Lower leg skin (tissue), 4 donors: ENCODE measurements at regions not wholly inside any gene's neighbourhood (a gene's known extent, or its start where the extent isn't known, plus 50 kb on each side); places are given as distances from the start of the nearest gene placed in this dataset.

Source experiments
- DNase-seq, 2 donors: peaks; one replicate each; pipeline ENCODE4 v3.0.0-alpha.2; 2019; ENCODE audit warnings: low spot score in 2 of 2
- H3K4me3 ChIP-seq: fragments of 200-600 bp; sonication (generic); 2 replicates; pipeline ENCODE4 v1.5.1; 2017; ENCODE audit warnings: mild to moderate bottlenecking, low read depth; ENCODE audit not compliant: poor library complexity, severe bottlenecking
- CTCF ChIP-seq, 3 donors: fragments of 450-650 bp; IDR thresholded peaks; one replicate each; pipeline ENCODE4 v1.5.1; 2016; ENCODE audit warnings: antibody characterized with exemption in 3 of 3, mild to moderate bottlenecking in 3 of 3, moderate library complexity in 2 of 3
- POLR2A ChIP-seq, 2 donors: fragments of 450-650 bp; IDR thresholded peaks; one replicate each; pipeline ENCODE4 v1.6.1; 2016 to 2017; ENCODE audit warnings: antibody characterized with exemption in 2 of 2, mild to moderate bottlenecking in 1 of 2, moderate library complexity in 1 of 2
- WGBS, 2 donors: methylation state at CpG; one replicate each; pipeline ENCODE4 v1.1.5; 2018; 5-methylcytosine and 5-hydroxymethylcytosine counted together
- intact Hi-C: fragments of 100-400 bp; cut with DNase I; formaldehyde crosslinking; loops from one replicate; pipeline ENCODE4 v1.15.0; 2023; ENCODE audit warnings: low total_unique reads

GRCh38 chr5:17388717-17389116 lies 109.3 kb upstream of the TAF11L2 start:
- TF ChIP-seq CTCF (IDR thresholded peaks at IDR 0.05) (no peak), POLR2A (IDR thresholded peaks at IDR 0.05) (no peak)
- DNase-seq, result no peak
- 96% methylated on average over 1 of the region's 1 CpG for WGBS, 2 donors
- no peak overlapping the region for H3K4me3 ChIP-seq
- intact Hi-C loops, result no loop called here

- intact Hi-C loops, result no loop called here
- no peak overlapping the region for H3K4me3 ChIP-seq
- no peak for DNase-seq
- WGBS, 2 donors, result 74 to 82% methylated on average over 1 of the region's 1 CpG
- TF ChIP-seq CTCF (IDR thresholded peaks at IDR 0.05) (no peak), POLR2A (IDR thresholded peaks at IDR 0.05) (no peak)
Observed at GRCh38 chr5:17394086-17394485, 103.9 kb upstream of the TAF11L2 start.

GRCh38 chr5:17395106-17395880 lies 102.7 kb upstream of the TAF11L2 start:
- intact Hi-C loops, result no loop called here
- TF ChIP-seq CTCF (IDR thresholded peaks at IDR 0.05) (no peak), POLR2A (IDR thresholded peaks at IDR 0.05) (no peak)
- WGBS, 2 donors, result 73 to 83% methylated on average over 5 of the region's 5 CpGs

GRCh38 chr5:17396247-17396646 lies 101.8 kb upstream of the TAF11L2 start:
- 76 to 80% methylated on average over 4 of the region's 4 CpGs for WGBS, 2 donors
- no peak for DNase-seq
- no peak for TF ChIP-seq CTCF (IDR thresholded peaks at IDR 0.05)
- no peak for TF ChIP-seq POLR2A (IDR thresholded peaks at IDR 0.05)
- intact Hi-C loops, result no loop called here
- no peak overlapping the region for H3K4me3 ChIP-seq

More at GRCh38 chr5:17395106-17395880, 102.7 kb upstream of the TAF11L2 start:
- no peak for DNase-seq
- no peak overlapping the region for H3K4me3 ChIP-seq

GRCh38 chr5:17398431-17398830 lies 99.6 kb upstream of the TAF11L2 start:
- intact Hi-C loops, result no loop called here
- TF ChIP-seq POLR2A (IDR thresholded peaks at IDR 0.05), result no peak
- TF ChIP-seq CTCF (IDR thresholded peaks at IDR 0.05), result no peak
- DNase-seq, result no peak
- no peak overlapping the region for H3K4me3 ChIP-seq
- 18 to 24% methylated on average over 4 of the region's 4 CpGs for WGBS, 2 donors
